GM12873 (cell line): ENCODE measurements at regions not wholly inside any gene's neighbourhood (a gene's known extent, or its start where the extent isn't known, plus 50 kb on each side); places are given as distances from the start of the nearest gene placed in this dataset.

Source experiments
- CTCF ChIP-seq: IDR thresholded peaks from 2 replicates; pipeline ENCODE4 v1.5.1; 2012; ENCODE audit warnings: low read depth, mild to moderate bottlenecking, moderate library complexity, low read length, control low read depth; ENCODE audit not compliant: insufficient read depth; ENCODE audit errors: missing control alignments

- TF ChIP-seq CTCF = no peak
Measured at GRCh38 chr9:120221844-120222243, 358.1 kb downstream of the CDK5RAP2 start.

- TF ChIP-seq CTCF = no peak
Measured at GRCh38 chr9:120214332-120214731, 365.6 kb downstream of the CDK5RAP2 start.

GRCh38 chr9:120212853-120213200, 367.1 kb downstream of the CDK5RAP2 start:
- TF ChIP-seq CTCF = no peak

- TF ChIP-seq CTCF = no peak
Measured at GRCh38 chr9:120212153-120212852, 367.7 kb downstream of the CDK5RAP2 start.

GRCh38 chr9:120210274-120210673, 369.7 kb downstream of the CDK5RAP2 start:
- no peak for TF ChIP-seq CTCF

GRCh38 chr9:120202856-120203654, 376.9 kb downstream of the CDK5RAP2 start:
- TF ChIP-seq CTCF = no peak

GRCh38 chr9:120198027-120198426, 381.9 kb downstream of the CDK5RAP2 start:
- no peak for TF ChIP-seq CTCF
